ENCODE measurements at regions not wholly inside any gene's neighbourhood (a gene's known extent, or its start where the extent isn't known, plus 50 kb on each side); places are given as distances from the start of the nearest gene placed in this dataset.
"Not testable (repeated sequence)": the region's sequence is repeated elsewhere in the genome, so short reads cannot be mapped to it uniquely, and the experiment has no call there.

DNA sequence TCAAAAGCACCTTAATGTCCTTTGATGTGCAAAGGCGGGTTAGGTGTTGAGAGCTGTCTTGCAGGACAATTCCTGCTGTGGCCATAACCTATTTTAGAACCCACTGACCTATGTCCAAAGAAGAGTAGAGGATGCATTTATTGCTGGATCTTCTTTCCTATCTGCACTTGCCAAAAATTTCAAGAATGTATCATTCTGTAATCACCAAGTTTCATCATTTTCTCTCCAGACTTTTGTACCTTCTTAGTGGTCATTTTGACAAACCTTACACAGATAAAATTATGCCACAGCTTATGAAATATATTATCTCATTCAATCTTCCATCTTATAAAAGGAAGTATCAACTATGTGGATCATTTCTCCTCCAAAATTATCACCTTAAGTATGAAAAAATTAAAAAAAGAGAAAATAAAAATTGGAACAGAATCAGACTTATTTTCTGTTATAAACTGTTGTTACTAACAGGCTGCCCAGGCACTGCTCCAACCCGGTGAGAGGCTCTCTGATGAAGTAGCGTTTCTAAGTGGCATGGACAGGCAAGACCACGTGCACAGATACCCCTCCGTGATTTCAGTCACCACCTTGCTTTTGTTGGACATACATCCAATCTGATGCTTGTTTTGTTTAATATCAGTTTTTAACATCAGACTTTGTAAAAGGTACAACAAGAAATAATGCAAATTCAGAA, 559.9 kb upstream of the ID2 start:
- Mint-ChIP-seq H3K9me3 (peaks cover 0 to 2% (median 0%) of the 10 kb centered on the region in 7 donors), H3K36me3 (no peaks in the 10 kb centered on the region), H3K27me3 (peaks cover 8 to 23% (median 20%) of the 10 kb centered on the region in 3 donors), H3K27ac (no peak overlapping the region), H3K4me3 (no peak overlapping the region), H3K4me1 (peaks cover 0 to 3% (median 0%) of the 10 kb centered on the region in 3 donors)
- ATAC-seq (ENCODE audit: low read depth in 2 of 2) (no peak), DNase-seq (no peak)

DNA sequence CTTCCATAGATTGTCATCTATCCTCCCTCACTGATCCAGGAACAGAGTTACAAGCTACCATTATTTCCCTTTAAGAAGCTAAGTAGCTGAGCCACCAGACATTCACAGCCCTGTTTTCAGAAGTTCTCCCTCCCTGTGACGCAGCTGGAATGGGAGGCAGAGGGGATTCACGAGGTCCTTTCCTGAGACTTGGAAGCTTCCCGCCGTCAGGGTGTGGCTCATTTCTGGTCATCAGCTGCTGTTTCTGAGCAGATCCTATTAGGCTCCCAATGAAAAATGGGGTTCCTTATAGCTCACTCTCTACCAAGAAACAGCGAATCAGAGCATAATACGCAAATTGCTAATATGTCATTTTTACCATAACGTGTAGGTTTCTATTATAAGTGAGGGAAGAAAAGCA, 559.3 kb upstream of the ID2 start:
- H3K27ac Mint-ChIP-seq, result no peak overlapping the region
- H3K36me3 Mint-ChIP-seq, result no peaks in the 10 kb centered on the region
- H3K4me3 Mint-ChIP-seq, result no peak overlapping the region
- H3K9me3 Mint-ChIP-seq, result peaks cover 0 to 3% (median 0%) of the 10 kb centered on the region in 7 donors
- H3K27me3 Mint-ChIP-seq, result peaks cover 8 to 23% (median 20%) of the 10 kb centered on the region in 3 donors
- peaks cover 0 to under 1% (median 0%) of the 10 kb centered on the region in 3 donors for H3K4me1 Mint-ChIP-seq
- DNase-seq (no peak), ATAC-seq (ENCODE audit: low read depth in 2 of 2) (no peak)

DNA sequence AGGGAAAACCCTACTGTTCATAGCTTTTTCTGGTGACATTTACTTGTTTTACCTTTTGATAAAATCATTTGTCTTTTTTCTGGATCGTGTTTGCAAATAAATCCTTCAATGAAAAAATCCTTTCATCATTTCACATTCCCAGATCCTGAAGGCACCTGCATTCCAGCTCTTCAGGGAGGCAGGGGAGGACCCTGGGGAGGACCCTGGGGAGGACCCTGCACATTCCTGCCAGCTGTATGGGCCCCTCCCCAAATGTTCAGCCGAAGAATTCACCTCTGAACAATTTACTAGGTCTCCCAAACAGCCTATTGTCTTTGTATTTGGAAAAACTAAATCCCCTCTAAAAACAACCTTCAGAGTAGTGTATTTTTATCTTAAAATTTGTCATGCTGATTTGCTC, 558.4 kb upstream of the ID2 start:
- H3K9me3 Mint-ChIP-seq, result peaks cover 0 to 7% (median 3%) of the 10 kb centered on the region in 7 donors
- H3K27ac Mint-ChIP-seq, result no peak overlapping the region
- H3K27me3 Mint-ChIP-seq, result peaks cover 8 to 19% (median 17%) of the 10 kb centered on the region in 3 donors
- no peaks in the 10 kb centered on the region for H3K36me3 Mint-ChIP-seq
- no peaks in the 10 kb centered on the region for H3K4me1 Mint-ChIP-seq
- ATAC-seq (ENCODE audit: low read depth in 2 of 2) (no peak), DNase-seq (no peak)
- H3K4me3 Mint-ChIP-seq, result no peak overlapping the region

DNA sequence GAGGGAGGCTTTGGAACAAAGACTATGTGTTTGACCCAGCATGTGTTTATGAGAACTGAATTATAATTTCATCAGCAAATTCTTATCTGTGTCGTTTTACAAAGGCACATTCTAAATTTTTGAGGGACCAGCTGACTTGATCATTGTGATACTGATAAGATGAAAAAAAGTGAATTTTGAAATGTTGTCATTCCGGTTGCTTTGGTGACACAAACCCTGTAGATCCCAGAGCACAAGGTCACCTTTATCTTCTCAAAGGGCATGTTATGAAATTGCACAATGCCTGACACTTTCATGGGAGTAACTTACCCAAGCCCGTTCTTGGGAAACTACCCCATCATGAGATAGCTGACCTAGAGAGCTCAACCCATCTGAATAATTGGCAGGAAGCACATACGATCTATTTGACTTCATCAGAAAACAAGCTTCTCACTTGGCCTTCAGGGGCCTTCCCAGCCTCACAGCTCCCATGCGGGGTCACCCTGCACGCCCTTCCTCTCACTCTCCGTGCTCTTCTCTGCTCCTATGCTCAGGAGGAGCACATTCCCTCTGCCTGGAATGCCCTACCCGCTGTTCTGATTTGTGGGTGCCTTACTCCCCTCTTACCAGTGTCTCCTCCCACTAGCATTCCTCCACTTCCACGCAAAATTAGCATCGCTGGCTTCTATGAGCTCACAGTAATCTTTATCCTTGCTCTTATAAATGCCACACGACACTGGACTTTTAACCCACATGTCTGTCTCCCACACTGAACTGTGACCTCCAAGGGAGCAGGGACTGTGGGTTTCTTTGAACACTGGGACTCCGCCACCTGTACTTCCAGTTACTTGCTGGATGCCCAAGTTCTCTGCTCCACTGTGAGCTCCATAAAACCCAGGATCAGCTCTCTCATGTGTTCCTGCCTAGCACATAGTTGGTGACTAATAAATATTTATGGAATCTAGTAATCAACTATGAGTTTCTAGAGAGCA, 555.8 kb upstream of the ID2 start:
- H3K36me3 Mint-ChIP-seq, result no peaks in the 10 kb centered on the region
- H3K27me3 Mint-ChIP-seq, result peaks cover 0 to 22% (median 6%) of the 10 kb centered on the region in 3 donors
- no peak overlapping the region for H3K4me3 Mint-ChIP-seq
- H3K27ac Mint-ChIP-seq, result no peak overlapping the region
- H3K9me3 Mint-ChIP-seq, result peaks cover 0 to 12% (median 3%) of the 10 kb centered on the region in 7 donors
- no peaks in the 10 kb centered on the region for H3K4me1 Mint-ChIP-seq
- DNase-seq (no peak), ATAC-seq (ENCODE audit: low read depth in 2 of 2) (no peak)

DNA sequence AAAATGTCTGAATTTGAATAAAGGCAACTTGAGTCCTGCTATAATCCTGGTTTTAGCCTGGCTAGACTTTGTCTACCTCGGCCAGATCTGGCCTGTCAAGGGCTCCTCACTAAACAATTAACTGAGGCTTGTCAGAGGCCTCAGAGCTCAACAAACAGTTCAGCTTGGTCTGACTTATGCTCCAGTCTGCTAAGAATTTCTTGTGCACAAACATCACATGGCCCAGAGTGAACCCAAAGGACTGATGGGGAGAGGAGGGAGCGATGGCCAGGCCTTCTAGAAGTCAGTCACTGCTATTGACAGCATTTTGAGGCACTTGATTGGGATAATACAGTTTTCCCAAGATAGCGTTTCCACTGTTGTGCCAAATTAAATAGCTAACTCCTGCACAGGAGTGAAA, 555.1 kb upstream of the ID2 start:
- H3K4me3 Mint-ChIP-seq, result no peak overlapping the region
- H3K4me1 Mint-ChIP-seq, result no peaks in the 10 kb centered on the region
- H3K9me3 Mint-ChIP-seq, result peaks cover 0 to 12% (median 3%) of the 10 kb centered on the region in 7 donors
- no peaks in the 10 kb centered on the region for H3K36me3 Mint-ChIP-seq
- DNase-seq (no peak), ATAC-seq (ENCODE audit: low read depth in 2 of 2) (no peak)
- H3K27ac Mint-ChIP-seq, result no peak overlapping the region
- H3K27me3 Mint-ChIP-seq, result peaks cover 0 to 22% (median 6%) of the 10 kb centered on the region in 3 donors

DNA sequence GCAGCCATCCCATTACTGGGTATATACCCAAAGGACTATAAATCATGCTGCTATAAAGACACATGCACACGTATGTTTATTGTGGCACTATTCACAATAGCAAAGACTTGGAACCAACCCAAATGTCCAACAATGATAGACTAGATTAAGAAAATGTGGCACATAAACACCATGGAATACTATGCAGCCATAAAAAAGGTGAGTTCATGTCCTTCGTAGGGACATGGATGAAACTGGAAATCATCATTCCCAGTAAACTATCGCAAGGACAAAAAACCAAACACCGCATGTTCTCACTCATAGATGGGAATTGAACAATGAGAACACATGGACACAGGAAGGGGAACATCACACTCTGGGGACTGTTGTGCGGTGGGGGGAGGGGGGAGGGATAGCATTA, 550.4 kb upstream of the ID2 start:
- Mint-ChIP-seq H3K27me3 (peaks cover 6 to 38% (median 15%) of the 10 kb centered on the region in 3 donors), H3K9me3 (peaks cover 0 to 14% (median 6%) of the 10 kb centered on the region in 7 donors)
- H3K27ac Mint-ChIP-seq; H3K4me1 Mint-ChIP-seq; H3K4me3 Mint-ChIP-seq; DNase-seq; H3K36me3 Mint-ChIP-seq; ATAC-seq (ENCODE audit: low read depth in 2 of 2): not testable (repeated sequence)

DNA sequence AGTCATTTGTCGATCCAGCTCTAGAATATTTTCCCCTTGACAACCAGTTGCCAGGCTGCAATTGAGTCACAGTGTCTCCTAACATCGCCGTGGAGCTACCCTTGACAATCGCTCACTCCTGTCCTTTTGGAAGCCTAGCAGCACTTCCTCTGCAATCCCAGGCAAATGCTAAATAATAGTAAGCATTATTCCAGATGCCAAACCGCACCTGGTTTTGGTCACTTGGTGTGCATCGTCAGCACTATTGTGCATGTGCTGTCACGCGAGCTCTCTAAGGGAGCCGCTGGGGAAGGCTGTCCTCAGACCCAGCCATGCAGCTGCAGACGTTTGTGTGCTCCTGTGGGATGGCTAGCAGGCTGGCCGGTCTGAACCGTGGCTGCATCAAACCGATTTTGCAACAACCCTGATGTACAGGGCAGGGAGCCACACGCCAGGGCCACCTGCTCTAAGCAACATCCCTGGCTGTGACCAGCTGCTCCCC, 549.5 kb upstream of the ID2 start:
- peak overlapping the region in 1 of 8 donors; percentile 47 for H3K4me3 Mint-ChIP-seq
- no peak for ATAC-seq (ENCODE audit: low read depth in 2 of 2)
- peak overlapping the region in 1 of 6 donors; percentile 25 for H3K27ac Mint-ChIP-seq
- H3K27me3 Mint-ChIP-seq, result peaks cover 12 to 34% (median 13%) of the 10 kb centered on the region in 3 donors
- peaks cover 0 to 11% (median 6%) of the 10 kb centered on the region in 7 donors for H3K9me3 Mint-ChIP-seq
- peaks cover 0 to 5% of the 10 kb centered on the region in 2 donors for H3K36me3 Mint-ChIP-seq
- no peak for DNase-seq
- H3K4me1 Mint-ChIP-seq, result peaks cover 0 to 7% (median 6%) of the 10 kb centered on the region in 3 donors

DNA sequence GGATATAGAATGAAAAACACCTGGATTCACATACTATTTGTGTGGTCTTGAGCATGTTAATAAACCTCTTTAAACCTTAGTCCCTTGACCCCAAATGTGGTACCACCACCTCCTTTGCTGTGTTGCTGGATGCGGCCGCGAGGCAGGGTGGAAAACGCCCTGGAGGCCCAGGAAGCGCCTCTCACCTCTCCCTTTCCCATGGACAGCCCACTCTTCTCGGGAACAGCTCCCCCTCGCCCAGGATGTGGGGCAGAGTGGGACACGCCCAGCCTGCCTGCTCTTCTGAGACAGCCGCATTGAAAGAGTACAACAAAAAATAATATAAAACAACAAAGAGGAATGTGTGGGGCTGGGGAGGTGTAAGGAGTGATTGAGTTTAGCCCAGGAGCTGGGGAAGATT, 549.0 kb upstream of the ID2 start:
- ATAC-seq (ENCODE audit: low read depth in 2 of 2) (no peak), DNase-seq (no peak)
- Mint-ChIP-seq H3K9me3 (peaks cover 0 to 11% (median 3%) of the 10 kb centered on the region in 7 donors), H3K27ac (no peak overlapping the region), H3K4me1 (peaks cover 0 to 7% (median 6%) of the 10 kb centered on the region in 3 donors), H3K36me3 (peaks cover 0 to 5% of the 10 kb centered on the region in 2 donors), H3K4me3 (peak overlapping the region in 1 of 8 donors; percentile 33), H3K27me3 (peaks cover 12 to 34% (median 13%) of the 10 kb centered on the region in 3 donors)

DNA sequence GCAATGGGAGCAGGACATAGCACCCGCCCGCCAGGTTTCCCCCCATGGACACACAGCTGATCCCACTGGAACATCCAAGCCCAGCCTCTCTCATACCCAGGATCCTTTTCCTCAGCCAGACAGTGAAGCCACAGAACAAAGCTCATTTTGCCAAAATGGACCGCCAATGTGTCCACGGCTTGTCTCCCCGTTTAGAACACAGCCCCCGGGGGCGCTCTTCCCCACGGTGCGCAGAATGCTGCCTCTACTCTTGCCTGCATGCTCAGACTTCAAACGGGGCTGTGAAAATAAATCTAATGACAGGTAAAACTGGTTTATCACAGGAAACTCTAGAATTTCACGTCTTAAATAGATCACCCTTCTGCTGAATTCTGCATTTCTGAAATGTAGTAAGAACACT, 548.5 kb upstream of the ID2 start:
- peaks cover 0 to 8% (median 3%) of the 10 kb centered on the region in 7 donors for H3K9me3 Mint-ChIP-seq
- peak overlapping the region in 1 of 6 donors; percentile 67 for H3K27ac Mint-ChIP-seq
- peak overlapping the region in 1 of 8 donors; percentile 33 for H3K4me3 Mint-ChIP-seq
- H3K4me1 Mint-ChIP-seq, result peaks cover 0 to 7% (median 6%) of the 10 kb centered on the region in 3 donors
- H3K27me3 Mint-ChIP-seq, result peaks cover 12 to 34% (median 13%) of the 10 kb centered on the region in 3 donors
- peaks cover 0 to 5% of the 10 kb centered on the region in 2 donors for H3K36me3 Mint-ChIP-seq
- DNase-seq (no peak), ATAC-seq (ENCODE audit: low read depth in 2 of 2) (no peak)

DNA sequence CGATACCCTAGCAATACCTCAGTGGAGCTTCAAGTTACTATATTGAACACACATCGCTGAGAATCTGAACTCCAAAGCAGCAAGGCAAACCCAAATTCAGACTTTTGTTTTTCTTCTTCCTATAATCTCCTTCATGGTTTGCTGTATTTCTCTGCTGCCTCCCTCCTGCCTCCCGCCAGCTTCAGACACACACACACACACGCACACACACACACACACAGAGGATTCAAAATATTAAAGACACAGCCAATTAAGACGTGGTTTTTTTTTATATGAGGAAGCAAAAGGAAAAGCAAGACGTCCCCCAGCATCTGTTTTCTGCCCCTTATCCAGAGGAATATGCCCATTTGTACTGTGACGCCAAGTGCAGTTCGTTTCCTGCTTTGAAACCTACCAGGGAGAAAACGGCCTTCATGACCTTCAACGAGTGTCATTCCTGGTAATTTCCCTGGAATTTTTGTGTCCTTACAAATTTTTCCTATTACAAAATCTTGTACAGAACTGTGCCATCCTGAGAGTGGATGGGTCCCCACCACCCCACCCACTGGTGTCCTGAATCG, 547.9 kb upstream of the ID2 start:
- ATAC-seq (ENCODE audit: low read depth in 2 of 2), result no peak
- H3K27me3 Mint-ChIP-seq, result peaks cover 12 to 30% (median 15%) of the 10 kb centered on the region in 3 donors
- H3K36me3 Mint-ChIP-seq, result peaks cover 0 to 5% of the 10 kb centered on the region in 2 donors
- H3K27ac Mint-ChIP-seq, result no peak overlapping the region
- no peak for DNase-seq
- H3K9me3 Mint-ChIP-seq, result peaks cover 0 to 8% (median 4%) of the 10 kb centered on the region in 7 donors
- H3K4me1 Mint-ChIP-seq, result peaks cover 0 to 7% (median 6%) of the 10 kb centered on the region in 3 donors
- no peak overlapping the region for H3K4me3 Mint-ChIP-seq

DNA sequence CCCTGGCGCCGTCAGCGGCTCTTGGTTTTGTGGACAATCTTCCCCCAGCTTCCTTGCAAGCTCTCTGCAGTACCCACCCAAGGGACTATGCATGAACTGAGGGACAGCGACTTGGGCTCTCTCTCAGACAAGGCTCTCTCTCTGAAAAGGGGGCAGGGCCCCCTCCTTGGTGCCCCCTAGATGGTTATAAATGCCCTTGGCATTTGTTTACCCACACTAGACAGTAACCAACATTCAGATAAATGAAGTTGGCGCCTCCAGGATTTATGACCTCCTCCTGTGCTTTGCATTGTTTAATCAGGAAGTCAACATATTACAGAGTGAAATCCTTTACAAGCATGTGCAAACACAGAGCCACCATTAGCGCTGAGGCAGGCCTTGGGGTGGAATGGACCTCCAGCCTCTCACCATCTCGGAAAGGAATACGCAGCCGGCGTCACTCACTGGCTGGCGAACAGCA, 547.4 kb upstream of the ID2 start:
- no peak for DNase-seq
- peaks cover 16 to 34% (median 20%) of the 10 kb centered on the region in 3 donors for H3K27me3 Mint-ChIP-seq
- peaks cover 0 to 7% (median 6%) of the 10 kb centered on the region in 3 donors for H3K4me1 Mint-ChIP-seq
- H3K36me3 Mint-ChIP-seq, result peaks cover 0 to 5% of the 10 kb centered on the region in 2 donors
- H3K27ac Mint-ChIP-seq, result no peak overlapping the region
- no peak overlapping the region for H3K4me3 Mint-ChIP-seq
- peaks cover 0 to 9% (median 4%) of the 10 kb centered on the region in 7 donors for H3K9me3 Mint-ChIP-seq
- ATAC-seq (ENCODE audit: low read depth in 2 of 2), result no peak

DNA sequence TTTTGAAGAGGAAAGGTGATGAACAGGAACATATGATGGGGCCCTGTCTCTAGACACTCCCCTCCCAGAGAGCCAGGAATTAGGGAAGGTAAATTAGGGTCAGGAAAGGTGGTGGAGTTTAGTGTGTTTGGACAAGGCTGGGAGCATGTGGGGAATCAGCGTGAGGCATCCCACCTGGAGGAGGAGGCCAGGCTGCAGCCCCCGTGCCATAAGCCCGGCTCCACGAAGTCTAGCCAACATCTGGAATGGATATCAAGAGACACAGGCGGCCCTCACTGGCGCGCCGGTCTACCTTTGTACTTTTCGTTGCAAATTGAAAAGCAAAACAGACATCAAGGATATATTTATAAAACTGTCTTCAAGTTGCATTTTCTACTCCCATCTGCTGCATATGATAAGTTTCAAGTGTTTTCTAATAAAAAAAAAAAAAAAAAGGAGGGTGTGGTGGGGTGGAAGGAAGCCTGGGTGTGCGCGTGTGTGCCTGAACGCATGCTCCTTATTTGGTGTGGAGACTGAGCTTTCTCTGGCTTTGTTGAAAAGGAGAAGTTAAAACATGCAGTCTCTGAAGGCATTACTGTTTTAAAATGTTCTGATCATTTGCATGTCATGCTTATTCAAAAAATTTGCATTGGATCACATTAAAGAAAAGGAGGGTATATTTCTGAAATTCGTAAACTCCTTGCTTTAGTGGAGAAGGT, 546.7 kb upstream of the ID2 start:
- ATAC-seq (ENCODE audit: low read depth in 2 of 2), result peak; percentile 81 to 90
- Mint-ChIP-seq H3K4me1 (peaks cover 0 to 7% (median 6%) of the 10 kb centered on the region in 3 donors), H3K36me3 (peaks cover 0 to 5% of the 10 kb centered on the region in 2 donors), H3K27ac (peak overlapping the region in 1 of 6 donors; percentile 62), H3K4me3 (peak overlapping the region in 1 of 8 donors; percentile 25), H3K27me3 (peaks cover 20 to 40% (median 23%) of the 10 kb centered on the region in 3 donors), H3K9me3 (peaks cover 0 to 9% (median 4%) of the 10 kb centered on the region in 7 donors)
- DNase-seq, result peak; percentile 29
